ENCODE measurements at regions not wholly inside any gene's neighbourhood (a gene's known extent, or its start where the extent isn't known, plus 50 kb on each side); places are given as distances from the start of the nearest gene placed in this dataset.

DNA sequence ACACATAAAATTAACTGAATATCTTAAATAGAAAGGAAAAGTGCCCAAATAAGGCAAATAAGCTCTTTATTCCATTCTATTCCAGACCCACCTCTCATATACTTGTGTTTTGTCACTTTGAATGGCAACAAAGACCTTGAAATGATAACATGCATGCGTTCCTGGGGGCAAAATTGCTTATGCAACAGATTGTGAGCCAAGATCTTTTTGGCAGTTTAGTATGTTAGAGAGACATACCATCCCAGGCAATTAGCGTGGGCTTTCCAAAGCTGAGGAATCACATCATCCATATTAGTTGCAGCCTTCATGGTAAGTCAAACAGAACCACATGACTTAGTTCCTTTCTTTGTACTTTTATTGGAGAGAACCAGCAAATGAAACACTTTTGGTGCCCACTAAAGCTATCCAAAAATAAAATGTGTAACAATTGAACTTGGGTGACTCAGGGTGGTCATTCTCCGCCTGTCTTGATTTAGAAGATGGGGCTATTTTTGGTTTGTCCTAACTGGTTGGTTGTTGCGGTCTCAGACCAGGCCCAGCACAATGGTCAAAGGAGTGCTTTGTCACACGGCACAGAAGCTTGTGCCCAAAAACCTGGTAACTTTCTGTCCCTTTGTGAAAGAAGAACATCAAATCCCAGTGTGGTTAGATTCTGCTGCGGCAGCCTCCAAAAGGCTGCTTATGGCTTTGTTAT, 68.7 kb upstream of the ATF3 start:
- CTCF ChIA-PET, result interaction anchor here (1.7 kb wide), 1 partner anchor 11 kb away, joined by 4 read pairs; no protein-coding TSS in a partner anchor
- POLR2A ChIA-PET, result no interaction called here

DNA sequence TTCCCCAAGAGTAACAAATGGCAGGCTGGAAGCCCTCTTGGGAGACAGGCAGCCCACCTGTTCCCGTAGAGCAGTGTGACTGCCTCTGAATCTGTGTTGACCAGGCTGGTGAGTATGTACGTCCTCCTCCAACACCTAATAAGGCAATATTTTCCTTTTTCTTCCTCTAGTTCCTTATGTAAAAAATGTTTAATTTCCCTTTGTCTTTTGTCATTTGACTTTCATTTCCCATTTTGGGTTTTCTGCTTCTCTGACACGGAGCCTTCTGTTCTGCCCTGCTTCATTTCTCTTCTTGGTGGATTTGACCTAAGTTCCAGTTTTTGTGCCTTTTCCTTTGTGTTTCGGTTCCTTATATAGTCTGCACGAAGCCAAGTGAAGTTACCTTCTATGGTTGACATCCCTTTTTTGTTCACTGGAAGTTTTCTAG, 65.8 kb upstream of the ATF3 start:
- DNase-seq (ENCODE audit: low read depth, low spot score), result no peak
- POLR2A ChIA-PET, result no interaction called here
- CTCF ChIA-PET, result no interaction called here
- no peak overlapping the region for H3K4me3 ChIP-seq (ENCODE audit: low read depth, low read length)
- TF ChIP-seq, protein P1, sequence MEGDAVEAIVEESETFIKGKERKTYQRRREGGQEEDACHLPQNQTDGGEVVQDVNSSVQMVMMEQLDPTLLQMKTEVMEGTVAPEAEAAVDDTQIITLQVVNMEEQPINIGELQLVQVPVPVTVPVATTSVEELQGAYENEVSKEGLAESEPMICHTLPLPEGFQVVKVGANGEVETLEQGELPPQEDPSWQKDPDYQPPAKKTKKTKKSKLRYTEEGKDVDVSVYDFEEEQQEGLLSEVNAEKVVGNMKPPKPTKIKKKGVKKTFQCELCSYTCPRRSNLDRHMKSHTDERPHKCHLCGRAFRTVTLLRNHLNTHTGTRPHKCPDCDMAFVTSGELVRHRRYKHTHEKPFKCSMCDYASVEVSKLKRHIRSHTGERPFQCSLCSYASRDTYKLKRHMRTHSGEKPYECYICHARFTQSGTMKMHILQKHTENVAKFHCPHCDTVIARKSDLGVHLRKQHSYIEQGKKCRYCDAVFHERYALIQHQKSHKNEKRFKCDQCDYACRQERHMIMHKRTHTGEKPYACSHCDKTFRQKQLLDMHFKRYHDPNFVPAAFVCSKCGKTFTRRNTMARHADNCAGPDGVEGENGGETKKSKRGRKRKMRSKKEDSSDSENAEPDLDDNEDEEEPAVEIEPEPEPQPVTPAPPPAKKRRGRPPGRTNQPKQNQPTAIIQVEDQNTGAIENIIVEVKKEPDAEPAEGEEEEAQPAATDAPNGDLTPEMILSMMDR (IDR thresholded peaks at IDR 0.05; ENCODE audit: insufficient read depth, low read length, missing control alignments), result no peak

More for the DNA sequence above, 68.7 kb upstream of the ATF3 start:
- no peak for DNase-seq (ENCODE audit: low read depth, low spot score)
- H3K4me3 ChIP-seq (ENCODE audit: low read depth, low read length), result no peak overlapping the region
- TF ChIP-seq, protein P1 (IDR thresholded peaks at IDR 0.05; ENCODE audit: insufficient read depth, low read length, missing control alignments), result no peak

DNA sequence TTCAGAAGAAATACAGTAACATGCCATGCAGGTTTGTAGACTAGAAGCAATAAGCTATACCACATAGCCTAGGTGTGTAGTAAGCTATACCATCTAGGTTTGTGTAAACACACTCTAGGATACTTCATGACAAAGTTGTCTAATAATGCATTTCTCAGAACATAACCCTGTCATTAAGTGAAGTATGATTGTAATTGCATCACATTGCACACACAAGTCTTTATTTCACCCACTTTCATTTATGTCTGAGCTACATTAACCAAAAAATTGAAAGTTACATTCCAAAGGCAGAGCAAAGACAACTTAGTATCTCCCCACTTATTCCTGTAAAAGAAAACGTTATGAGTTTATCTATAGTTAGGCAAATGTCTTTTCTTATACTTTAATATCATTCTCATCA, 64.5 kb upstream of the ATF3 start:
- ChIA-PET CTCF (no interaction called here), POLR2A (no interaction called here)
- TF ChIP-seq, protein P1 (IDR thresholded peaks at IDR 0.05; ENCODE audit: insufficient read depth, low read length, missing control alignments), result no peak
- no peak for DNase-seq (ENCODE audit: low read depth, low spot score)
- H3K4me3 ChIP-seq (ENCODE audit: low read depth, low read length), result no peak overlapping the region

DNA sequence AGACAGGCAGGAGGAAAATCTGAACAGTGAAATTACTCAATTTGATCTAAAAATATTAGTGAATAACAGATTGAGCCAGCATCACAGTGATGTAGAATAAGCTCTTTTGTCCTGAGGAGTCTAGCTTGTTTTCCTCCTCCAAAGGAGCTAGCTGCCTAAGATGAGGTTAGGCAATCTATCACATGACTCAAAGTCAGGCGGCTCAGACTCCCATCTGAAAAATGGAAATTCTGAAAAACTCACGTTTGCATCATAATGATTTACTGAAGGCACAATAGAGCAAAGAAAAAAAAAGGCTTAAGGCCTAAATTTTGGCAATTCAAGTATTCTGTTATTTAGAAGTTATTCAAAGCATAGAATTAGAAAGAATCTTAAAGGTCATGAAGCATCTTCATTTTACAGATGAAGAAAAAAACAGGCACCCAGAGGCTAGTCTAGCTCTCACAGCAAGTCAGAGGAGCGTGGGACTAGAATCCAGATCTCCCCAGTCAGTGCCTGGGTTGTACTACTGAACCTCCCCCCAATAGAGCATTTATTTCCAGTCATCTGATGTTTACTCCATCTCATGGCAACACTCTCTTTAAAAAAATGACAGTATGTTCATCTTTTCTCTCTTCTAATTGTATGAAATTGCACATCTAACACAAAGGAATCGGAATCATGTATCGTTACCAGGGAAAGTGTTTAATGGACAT, 62.5 kb upstream of the ATF3 start:
- no peak for DNase-seq (ENCODE audit: low read depth, low spot score)
- ChIA-PET CTCF (interaction anchor here (0.9 to 1.5 kb wide), 2 partner anchors 9 to 16 kb away, joined by 3 to 4 read pairs; no protein-coding TSS in a partner anchor), POLR2A (no interaction called here)
- no peak overlapping the region for H3K4me3 ChIP-seq (ENCODE audit: low read depth, low read length)
- TF ChIP-seq, protein P1 (IDR thresholded peaks at IDR 0.05; ENCODE audit: insufficient read depth, low read length, missing control alignments), result no peak

DNA sequence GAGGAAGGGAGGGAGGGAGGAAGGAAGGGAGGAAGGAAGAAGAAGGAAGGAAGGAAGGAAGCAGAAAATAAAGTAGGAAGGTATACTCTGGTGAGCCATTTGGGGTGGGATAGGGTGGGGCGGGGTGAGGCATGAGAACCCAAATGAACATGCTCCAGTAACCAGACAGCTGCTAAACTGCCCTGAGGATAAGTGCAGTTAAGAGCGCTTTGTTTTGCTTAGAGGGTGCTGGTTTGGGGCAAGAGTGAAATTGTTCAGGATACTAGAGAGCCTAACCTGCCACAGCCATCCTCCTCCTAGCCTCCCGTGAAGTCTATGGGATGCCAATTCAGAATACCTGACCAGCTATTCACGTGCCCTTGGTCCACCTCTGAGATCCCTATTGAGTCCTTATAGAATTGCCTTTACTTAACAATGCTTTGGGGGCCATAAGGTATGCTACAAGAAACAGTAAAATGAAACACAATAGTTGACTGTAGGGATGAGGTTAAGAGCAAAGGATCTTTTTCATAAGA, 59.0 kb upstream of the ATF3 start:
- TF ChIP-seq, protein P1 (IDR thresholded peaks at IDR 0.05; ENCODE audit: insufficient read depth, low read length, missing control alignments), result no peak
- DNase-seq (ENCODE audit: low read depth, low spot score), result no peak
- ChIA-PET POLR2A (no interaction called here), CTCF (interaction anchor here (1.7 kb wide), 1 partner anchor 73 kb away, joined by 4 read pairs; no protein-coding TSS in a partner anchor)
- H3K4me3 ChIP-seq (ENCODE audit: low read depth, low read length), result no peak overlapping the region

DNA sequence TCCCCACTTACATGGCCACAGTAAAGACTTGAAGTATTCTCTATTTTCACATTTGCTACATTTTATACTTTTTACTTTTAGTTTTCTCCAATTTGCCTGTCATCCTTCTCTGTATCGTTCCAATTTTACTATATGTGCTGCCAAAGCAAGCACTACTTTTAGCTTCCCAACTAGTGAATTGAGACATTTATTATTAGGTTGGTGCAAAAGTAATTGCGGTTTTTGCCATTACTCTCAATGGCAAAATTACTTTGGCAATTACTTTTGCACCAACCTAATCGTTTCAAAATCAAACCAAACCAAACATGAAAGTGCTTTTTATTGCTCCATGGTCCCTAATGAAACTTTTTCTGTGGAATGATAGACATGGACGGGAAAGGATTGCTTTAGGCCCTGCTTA, 56.6 kb upstream of the ATF3 start:
- ChIA-PET POLR2A (no interaction called here), CTCF (no interaction called here)
- no peak for DNase-seq (ENCODE audit: low read depth, low spot score)
- TF ChIP-seq, protein P1 (IDR thresholded peaks at IDR 0.05; ENCODE audit: insufficient read depth, low read length, missing control alignments), result no peak
- no peak overlapping the region for H3K4me3 ChIP-seq (ENCODE audit: low read depth, low read length)
